ENCODE measurements at regions not wholly inside any gene's neighbourhood (a gene's known extent, or its start where the extent isn't known, plus 50 kb on each side); places are given as distances from the start of the nearest gene placed in this dataset.

DNA sequence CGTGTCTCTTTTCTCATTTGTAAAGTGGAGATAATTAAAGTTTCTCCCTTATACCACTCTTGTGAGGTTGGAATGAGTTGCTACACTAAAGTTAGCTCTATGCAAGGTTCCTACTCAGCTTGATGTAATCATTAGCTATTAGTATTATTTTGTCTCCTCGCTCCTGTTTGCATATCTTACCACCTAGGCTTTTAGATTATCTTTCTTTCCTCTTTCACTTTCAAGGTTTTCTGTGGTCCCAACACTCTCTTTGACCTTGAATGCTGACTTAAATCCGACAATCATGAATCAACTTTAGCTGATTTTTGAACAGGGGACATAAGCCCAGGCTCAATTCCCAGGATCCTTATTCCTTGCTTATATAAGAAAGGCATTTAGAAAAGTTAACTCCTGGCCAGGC lies 769.7 kb upstream of the GRM7 start:
- no peak overlapping the region for H3K27ac ChIP-seq
- TF ChIP-seq, protein P1, sequence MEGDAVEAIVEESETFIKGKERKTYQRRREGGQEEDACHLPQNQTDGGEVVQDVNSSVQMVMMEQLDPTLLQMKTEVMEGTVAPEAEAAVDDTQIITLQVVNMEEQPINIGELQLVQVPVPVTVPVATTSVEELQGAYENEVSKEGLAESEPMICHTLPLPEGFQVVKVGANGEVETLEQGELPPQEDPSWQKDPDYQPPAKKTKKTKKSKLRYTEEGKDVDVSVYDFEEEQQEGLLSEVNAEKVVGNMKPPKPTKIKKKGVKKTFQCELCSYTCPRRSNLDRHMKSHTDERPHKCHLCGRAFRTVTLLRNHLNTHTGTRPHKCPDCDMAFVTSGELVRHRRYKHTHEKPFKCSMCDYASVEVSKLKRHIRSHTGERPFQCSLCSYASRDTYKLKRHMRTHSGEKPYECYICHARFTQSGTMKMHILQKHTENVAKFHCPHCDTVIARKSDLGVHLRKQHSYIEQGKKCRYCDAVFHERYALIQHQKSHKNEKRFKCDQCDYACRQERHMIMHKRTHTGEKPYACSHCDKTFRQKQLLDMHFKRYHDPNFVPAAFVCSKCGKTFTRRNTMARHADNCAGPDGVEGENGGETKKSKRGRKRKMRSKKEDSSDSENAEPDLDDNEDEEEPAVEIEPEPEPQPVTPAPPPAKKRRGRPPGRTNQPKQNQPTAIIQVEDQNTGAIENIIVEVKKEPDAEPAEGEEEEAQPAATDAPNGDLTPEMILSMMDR (IDR thresholded peaks at IDR 0.05; ENCODE audit: low read depth, low read length) = no peak
- H3K27me3 ChIP-seq (ENCODE audit: insufficient read depth, low read depth, severe bottlenecking) = peaks cover 27% of the 10 kb centered on the region
- H3K36me3 ChIP-seq = no peaks in the 10 kb centered on the region
- no peak for DNase-seq
- no peaks in the 10 kb centered on the region for H3K9me3 ChIP-seq (ENCODE audit: severe bottlenecking)
- H3K4me3 ChIP-seq (ENCODE audit: low read depth, low read length) = no peak overlapping the region

DNA sequence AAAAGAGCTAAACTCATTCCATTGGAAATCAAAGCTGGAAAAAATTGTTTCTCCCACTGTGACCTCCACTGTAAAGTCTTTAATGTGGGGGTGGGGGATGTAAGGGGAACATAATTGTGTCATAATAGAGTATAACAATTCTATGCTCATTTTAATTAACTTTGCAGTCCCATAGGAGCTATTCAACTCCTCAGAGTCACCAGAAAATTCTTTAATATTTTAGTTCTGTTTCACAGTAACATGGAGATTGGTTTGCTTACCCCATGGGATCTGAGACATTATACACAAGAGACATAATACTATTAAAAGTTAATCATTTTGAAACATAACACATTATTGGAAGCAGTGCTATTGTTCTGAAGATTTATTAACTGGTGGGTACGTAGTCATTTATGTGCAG lies 765.9 kb upstream of the GRM7 start:
- H3K4me3 ChIP-seq (ENCODE audit: low read depth, low read length) = no peak overlapping the region
- no peak overlapping the region for H3K27ac ChIP-seq
- no peak for DNase-seq
- no peaks in the 10 kb centered on the region for H3K36me3 ChIP-seq
- no peaks in the 10 kb centered on the region for H3K9me3 ChIP-seq (ENCODE audit: severe bottlenecking)
- TF ChIP-seq, protein P1 (IDR thresholded peaks at IDR 0.05; ENCODE audit: low read depth, low read length) = no peak
- peaks cover 4% of the 10 kb centered on the region for H3K27me3 ChIP-seq (ENCODE audit: insufficient read depth, low read depth, severe bottlenecking)

DNA sequence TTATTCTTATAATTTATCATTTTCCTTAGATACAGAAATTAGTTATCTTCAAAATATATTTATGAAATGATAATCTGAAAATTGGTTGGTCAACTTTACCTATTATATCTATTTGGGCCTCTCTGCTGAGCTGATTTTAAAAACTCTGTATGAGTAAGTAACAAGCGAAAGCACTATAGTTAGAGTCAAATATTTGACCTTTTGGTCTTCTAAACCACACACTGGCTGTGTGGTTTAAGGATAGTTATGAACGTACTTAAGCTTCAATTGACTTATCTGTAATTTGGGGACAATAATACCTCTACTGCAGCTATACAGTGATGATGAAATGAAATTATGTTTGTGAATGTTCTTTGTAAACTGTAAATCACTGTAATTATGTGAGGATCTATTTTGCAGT lies 763.9 kb upstream of the GRM7 start:
- DNase-seq = no peak
- Histone ChIP-seq H3K9me3 (ENCODE audit: severe bottlenecking) (no peaks in the 10 kb centered on the region), H3K36me3 (no peaks in the 10 kb centered on the region), H3K4me3 (ENCODE audit: low read depth, low read length) (no peak overlapping the region), H3K27me3 (ENCODE audit: insufficient read depth, low read depth, severe bottlenecking) (peaks cover 6% of the 10 kb centered on the region), H3K27ac (no peak overlapping the region)
- TF ChIP-seq, protein P1 (IDR thresholded peaks at IDR 0.05; ENCODE audit: low read depth, low read length) = no peak

DNA sequence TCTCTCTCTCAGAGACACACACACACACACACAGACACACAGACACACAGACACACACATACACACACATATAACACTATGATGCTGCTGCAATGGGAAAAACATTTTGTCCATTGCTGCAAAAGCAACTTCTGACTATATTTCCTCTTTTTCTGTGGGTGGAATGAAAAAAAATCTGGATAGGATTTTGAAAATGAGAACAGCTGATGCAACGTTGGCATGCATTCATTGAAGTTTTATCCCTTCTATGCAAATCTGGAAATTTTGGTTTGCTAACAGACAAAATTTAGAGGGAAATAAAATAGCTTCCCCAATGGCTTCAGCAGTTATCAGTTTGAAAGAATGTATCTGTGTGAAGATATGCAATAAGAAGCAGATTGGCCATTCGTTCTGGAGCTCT lies 763.4 kb upstream of the GRM7 start:
- TF ChIP-seq, protein P1 (IDR thresholded peaks at IDR 0.05; ENCODE audit: low read depth, low read length) = no peak
- DNase-seq = no peak
- H3K4me3 ChIP-seq (ENCODE audit: low read depth, low read length) = no peak overlapping the region
- no peaks in the 10 kb centered on the region for H3K36me3 ChIP-seq
- H3K9me3 ChIP-seq (ENCODE audit: severe bottlenecking) = no peaks in the 10 kb centered on the region
- no peak overlapping the region for H3K27ac ChIP-seq
- peaks cover 6% of the 10 kb centered on the region for H3K27me3 ChIP-seq (ENCODE audit: insufficient read depth, low read depth, severe bottlenecking)

DNA sequence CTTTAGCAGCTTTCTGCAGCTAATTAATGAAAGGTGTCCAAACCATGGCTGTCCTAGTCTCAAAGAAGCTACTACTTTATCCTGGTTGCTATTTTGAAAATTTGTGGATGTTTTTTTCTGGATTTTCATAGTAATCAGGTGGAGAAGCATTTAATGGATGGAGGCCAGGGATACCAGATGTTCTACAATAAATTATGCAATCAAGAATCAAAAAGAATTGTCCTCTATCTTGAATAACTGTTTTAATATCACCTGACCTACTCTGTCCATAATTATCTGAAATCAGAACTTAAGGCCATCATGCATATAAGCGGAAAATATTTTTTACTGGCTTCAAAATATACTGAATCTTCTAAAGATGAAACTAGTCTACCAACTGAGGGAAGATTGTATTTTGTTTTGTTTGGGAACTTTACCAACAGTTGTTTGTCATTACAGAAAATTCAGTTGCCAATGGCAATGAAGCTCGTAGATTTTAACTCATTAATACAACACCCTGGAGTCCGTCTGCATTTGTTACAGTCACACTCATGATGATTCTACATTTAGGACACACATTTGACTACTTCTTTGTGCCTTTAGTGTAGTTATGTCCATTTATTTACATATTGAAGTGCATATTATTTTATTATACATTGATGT lies 762.3 kb upstream of the GRM7 start:
- no peak overlapping the region for H3K27ac ChIP-seq
- TF ChIP-seq, protein P1 (IDR thresholded peaks at IDR 0.05; ENCODE audit: low read depth, low read length) = no peak
- H3K36me3 ChIP-seq = no peaks in the 10 kb centered on the region
- no peaks in the 10 kb centered on the region for H3K9me3 ChIP-seq (ENCODE audit: severe bottlenecking)
- H3K4me3 ChIP-seq (ENCODE audit: low read depth, low read length) = no peak overlapping the region
- no peak for DNase-seq
- peaks cover 6% of the 10 kb centered on the region for H3K27me3 ChIP-seq (ENCODE audit: insufficient read depth, low read depth, severe bottlenecking)

DNA sequence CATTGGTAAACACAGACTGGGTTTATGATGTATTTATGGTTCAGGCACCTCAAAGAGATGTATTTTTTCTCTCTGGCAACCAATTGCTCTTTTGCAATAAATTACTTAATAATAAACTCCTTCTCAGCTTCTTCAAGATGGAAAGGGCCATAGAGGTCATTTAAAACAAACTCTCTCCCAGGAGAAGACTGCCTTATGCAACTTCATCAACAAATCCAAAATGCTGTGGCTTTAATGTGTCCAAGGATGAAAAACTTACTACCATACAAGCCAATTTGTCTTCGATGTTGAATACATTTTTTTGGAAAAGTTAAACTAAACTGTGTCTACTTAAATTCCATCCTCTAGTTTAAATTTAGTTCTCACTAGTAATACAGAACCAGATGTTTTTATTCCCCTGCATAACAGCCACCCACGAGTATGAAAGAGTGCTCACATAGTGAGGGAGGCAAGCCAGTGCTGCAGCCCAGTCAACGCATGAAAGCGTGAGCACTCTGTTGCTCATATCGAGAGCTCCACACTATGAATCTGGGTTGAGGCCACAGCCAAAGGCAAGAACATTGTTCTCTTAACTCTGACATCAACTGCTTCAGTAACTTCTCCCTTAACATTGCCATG lies 761.3 kb upstream of the GRM7 start:
- TF ChIP-seq, protein P1 (IDR thresholded peaks at IDR 0.05; ENCODE audit: low read depth, low read length) = no peak
- no peak overlapping the region for H3K27ac ChIP-seq
- H3K9me3 ChIP-seq (ENCODE audit: severe bottlenecking) = no peaks in the 10 kb centered on the region
- DNase-seq = no peak
- H3K27me3 ChIP-seq (ENCODE audit: insufficient read depth, low read depth, severe bottlenecking) = peaks cover 6% of the 10 kb centered on the region
- H3K36me3 ChIP-seq = no peaks in the 10 kb centered on the region
- H3K4me3 ChIP-seq (ENCODE audit: low read depth, low read length) = no peak overlapping the region

All from WERI-Rb-1 (cell line).